NCI-H2081 (cell line): ENCODE measurements at regions not wholly inside any gene's neighbourhood (a gene's known extent, or its start where the extent isn't known, plus 50 kb on each side); places are given as distances from the start of the nearest gene placed in this dataset.

Experiments used
- DNase-seq, 2 experiments: peaks; one replicate each; lab custom pipeline; 2025; lab: John Stamatoyannopoulos, UW

- DNase-seq: no peak
Measured at GRCh38 chr5:174837919-174838902, 113.8 kb downstream of the MSX2 start.

GRCh38 chr5:174834081-174834480, 109.7 kb downstream of the MSX2 start:
- no peak for DNase-seq

- DNase-seq: no peak
Measured at GRCh38 chr5:174832811-174833210, 108.4 kb downstream of the MSX2 start.

GRCh38 chr5:174832025-174832424, 107.6 kb downstream of the MSX2 start:
- DNase-seq: no peak

GRCh38 chr5:174831031-174831660, 106.8 kb downstream of the MSX2 start:
- DNase-seq: no peak

- no peak for DNase-seq
Measured at GRCh38 chr5:174829511-174829864, 105.1 kb downstream of the MSX2 start.

GRCh38 chr5:174828804-174829510, 104.6 kb downstream of the MSX2 start:
- no peak for DNase-seq

- DNase-seq: no peak
Measured at GRCh38 chr5:174827558-174827957, 103.2 kb downstream of the MSX2 start.

GRCh38 chr5:174825587-174825986, 101.2 kb downstream of the MSX2 start:
- DNase-seq: no peak

- DNase-seq: no peak
Measured at GRCh38 chr5:174818430-174818829, 94.0 kb downstream of the MSX2 start.

GRCh38 chr5:174817610-174818009, 93.2 kb downstream of the MSX2 start:
- no peak for DNase-seq

GRCh38 chr5:174816858-174817257, 92.5 kb downstream of the MSX2 start:
- no peak for DNase-seq

GRCh38 chr5:174811438-174811837, 87.1 kb downstream of the MSX2 start:
- DNase-seq: no peak

GRCh38 chr5:174810796-174811195, 86.4 kb downstream of the MSX2 start:
- DNase-seq: no peak

- no peak for DNase-seq
Measured at GRCh38 chr5:174807471-174807870, 83.1 kb downstream of the MSX2 start.

- DNase-seq: no peak
Measured at GRCh38 chr5:174806729-174807128, 82.3 kb downstream of the MSX2 start.

GRCh38 chr5:174801798-174802197, 77.4 kb downstream of the MSX2 start:
- no peak for DNase-seq

GRCh38 chr5:174800435-174800834, 76.1 kb downstream of the MSX2 start:
- no peak for DNase-seq

- DNase-seq: no peak
Measured at GRCh38 chr5:174799121-174799520, 74.7 kb downstream of the MSX2 start.

GRCh38 chr5:174798551-174798951, 74.2 kb downstream of the MSX2 start:
- DNase-seq: no peak

GRCh38 chr5:174796711-174797192, 72.4 kb downstream of the MSX2 start:
- no peak for DNase-seq

- DNase-seq: no peak
Measured at GRCh38 chr5:174794931-174795672, 70.7 kb downstream of the MSX2 start.
